Spleen (tissue), 11 donors: ENCODE measurements at regions not wholly inside any gene's neighbourhood (a gene's known extent, or its start where the extent isn't known, plus 50 kb on each side); places are given as distances from the start of the nearest gene placed in this dataset.

Source experiments
- DNase-seq: peaks from one replicate; pipeline ENCODE4 v3.0.0-alpha.2; 2020
- H3K27ac ChIP-seq, 8 donors: fragments of 200-600 bp; sonication (generic) in 7 of 8; 1 replicate in 4 of 8; 2 replicates in 4 of 8; pipeline versions ENCODE4 v1.5.0 to v1.8.0; 2016 to 2021; ENCODE audit warnings: inconsistent platforms in 4 of 8, mild to moderate bottlenecking in 4 of 8, moderate library complexity in 1 of 8
- H3K27me3 ChIP-seq, 7 donors: fragments of 200-600 bp; sonication (generic) in 6 of 7; replicated peaks in 1 of 7; 1 replicate in 4 of 7; 2 replicates in 3 of 7; pipeline versions ENCODE4 v1.5.0 to v1.8.0; 2016 to 2021; ENCODE audit warnings: inconsistent platforms in 3 of 7, mild to moderate bottlenecking in 1 of 7
- H3K36me3 ChIP-seq, 6 donors: fragments of 200-600 bp; sonication (generic) in 5 of 6; 1 replicate in 4 of 6; 2 replicates in 2 of 6; pipeline versions ENCODE4 v1.5.0 to v1.8.0; 2016 to 2021; ENCODE audit warnings: inconsistent platforms in 2 of 6
- H3K4me1 ChIP-seq, 6 donors: fragments of 200-600 bp; sonication (generic) in 5 of 6; 1 replicate in 3 of 6; 2 replicates in 3 of 6; pipeline versions ENCODE4 v1.5.0 to v1.8.0; 2016 to 2021; ENCODE audit warnings: inconsistent platforms in 3 of 6
- H3K4me3 ChIP-seq, 8 donors: fragments of 200-600 bp; sonication (generic) in 7 of 8; 1 replicate in 4 of 8; 2 replicates in 4 of 8; pipeline versions ENCODE4 v1.5.0 to v1.8.0; 2016 to 2021; ENCODE audit warnings: inconsistent platforms in 4 of 8, mild to moderate bottlenecking in 4 of 8, moderate library complexity in 2 of 8
- H3K9me3 ChIP-seq, 8 donors: fragments of 200-600 bp; sonication (generic) in 7 of 8; 1 replicate in 4 of 8; 2 replicates in 4 of 8; pipeline versions ENCODE4 v1.5.0 to v1.8.0; 2016 to 2021; ENCODE audit warnings: inconsistent platforms in 4 of 8
- POLR2A ChIP-seq, 3 donors: fragments of 450-650 bp; IDR thresholded peaks; one replicate each; pipeline ENCODE4 v1.5.1; 2017; ENCODE audit warnings: antibody characterized with exemption in 3 of 3, mild to moderate bottlenecking in 1 of 3
- POLR2AphosphoS5 ChIP-seq, 3 donors: sonication (generic); formaldehyde crosslinking; IDR thresholded peaks; one replicate each; pipeline ENCODE4 v1.5.1; 2017; ENCODE audit warnings: antibody characterized with exemption in 3 of 3
- WGBS, 5 donors: extraction: QIAGEN DNeasy Blood & Tissue Kit in 3 of 5; methylation state at CpG; one replicate each; pipeline versions ENCODE4 v1.1.5 to v1.1.7; 2013 to 2018; 5-methylcytosine and 5-hydroxymethylcytosine counted together
- intact Hi-C: fragments of 100-400 bp; cut with DNase I; formaldehyde crosslinking; loops from one replicate; pipeline ENCODE4 v1.15.0; 2023; ENCODE audit warnings: low total_unique reads
- TF ChIP-seq, protein P1 (sequence below), 11 experiments: fragments of 200-600 bp in 7 of 11; fragments of 450-650 bp in 4 of 11; sonication (generic) in 4 of 11; IDR thresholded peaks in 8 of 11; conservative IDR thresholded peaks in 3 of 11; 1 replicate in 7 of 11; 2 replicates in 4 of 11; pipeline versions ENCODE4 v1.4.0 to v1.8.0; 2016 to 2021; ENCODE audit warnings: antibody characterized with exemption in 11 of 11, inconsistent platforms in 4 of 11, mild to moderate bottlenecking in 1 of 11
- donor health status: healthy with polysubstance abuse.
- donor health status: DM: no; HTN: no; CAD: no; lungs with moderate emphysema.
- donor health status: DM: no; HTN: no; CAD: no.
- donor health status: Bipolar disorder and iron deficiency.
- donor health status: healthy.
- donor health status: DM: no; HTN: no; CAD: no.
- donor health status: DM: yes; HTN: yes; CAD: no.

DNA sequence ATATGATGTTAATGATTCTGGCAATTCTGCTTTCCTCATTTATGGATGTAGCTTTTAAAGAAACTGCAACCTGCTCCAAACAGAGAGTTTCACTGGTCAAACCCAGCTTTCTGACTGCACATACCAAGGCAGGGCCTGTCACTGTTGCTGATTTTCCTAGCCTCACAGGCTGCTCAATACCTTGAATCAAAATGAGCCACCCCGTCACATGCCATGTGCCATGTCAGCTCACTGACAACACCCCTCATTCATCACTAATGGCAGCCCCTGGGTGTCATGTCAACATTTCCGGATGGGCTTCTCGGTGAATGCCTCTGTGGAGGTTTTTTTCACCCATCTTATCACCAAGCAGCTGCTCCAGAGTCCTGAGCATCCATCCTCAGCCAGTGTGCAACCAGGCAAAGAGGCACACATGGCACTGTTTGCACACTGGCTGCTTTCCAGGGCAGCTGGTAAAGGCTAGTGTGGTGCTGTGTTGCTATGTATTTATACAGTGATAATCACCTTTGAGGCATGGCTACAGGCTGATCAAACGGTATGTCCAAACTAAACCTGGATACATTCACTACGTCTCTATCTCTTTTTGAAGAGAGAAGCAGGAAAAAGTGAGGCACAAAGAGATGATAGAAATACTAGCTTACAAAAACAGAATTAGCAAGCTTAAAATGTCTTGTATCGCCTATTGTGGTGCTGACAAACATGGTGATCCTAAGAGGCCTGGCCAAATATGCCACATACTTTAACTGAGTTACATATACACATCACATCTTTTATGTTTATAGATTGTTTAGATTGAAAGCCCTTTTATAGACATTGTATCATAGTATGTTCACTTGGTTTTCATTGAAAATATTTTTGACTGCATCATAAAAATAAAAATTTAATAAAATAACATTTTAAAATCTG, 94.6 kb upstream of the INPP4B start:
- no peaks in the 10 kb centered on the region for H3K4me1 ChIP-seq
- 80 to 91% (median 86%) methylated on average over 6 of the region's 6 CpGs for WGBS, 5 donors
- no peaks in the 10 kb centered on the region for H3K9me3 ChIP-seq
- intact Hi-C loops = no loop called here
- H3K4me3 ChIP-seq = no peak overlapping the region
- H3K27ac ChIP-seq = no peak overlapping the region
- peaks cover 0 to 3% (median 0%) of the 10 kb centered on the region in 7 donors for H3K27me3 ChIP-seq
- no peaks in the 10 kb centered on the region for H3K36me3 ChIP-seq
- TF ChIP-seq, protein P1, sequence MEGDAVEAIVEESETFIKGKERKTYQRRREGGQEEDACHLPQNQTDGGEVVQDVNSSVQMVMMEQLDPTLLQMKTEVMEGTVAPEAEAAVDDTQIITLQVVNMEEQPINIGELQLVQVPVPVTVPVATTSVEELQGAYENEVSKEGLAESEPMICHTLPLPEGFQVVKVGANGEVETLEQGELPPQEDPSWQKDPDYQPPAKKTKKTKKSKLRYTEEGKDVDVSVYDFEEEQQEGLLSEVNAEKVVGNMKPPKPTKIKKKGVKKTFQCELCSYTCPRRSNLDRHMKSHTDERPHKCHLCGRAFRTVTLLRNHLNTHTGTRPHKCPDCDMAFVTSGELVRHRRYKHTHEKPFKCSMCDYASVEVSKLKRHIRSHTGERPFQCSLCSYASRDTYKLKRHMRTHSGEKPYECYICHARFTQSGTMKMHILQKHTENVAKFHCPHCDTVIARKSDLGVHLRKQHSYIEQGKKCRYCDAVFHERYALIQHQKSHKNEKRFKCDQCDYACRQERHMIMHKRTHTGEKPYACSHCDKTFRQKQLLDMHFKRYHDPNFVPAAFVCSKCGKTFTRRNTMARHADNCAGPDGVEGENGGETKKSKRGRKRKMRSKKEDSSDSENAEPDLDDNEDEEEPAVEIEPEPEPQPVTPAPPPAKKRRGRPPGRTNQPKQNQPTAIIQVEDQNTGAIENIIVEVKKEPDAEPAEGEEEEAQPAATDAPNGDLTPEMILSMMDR (IDR thresholded peaks at IDR 0.05 in 8 of 11, conservative IDR thresholded peaks at IDR 0.05 in 3 of 11) = no peak
- TF ChIP-seq POLR2AphosphoS5 (IDR thresholded peaks at IDR 0.05) = no peak
- TF ChIP-seq POLR2A (IDR thresholded peaks at IDR 0.05) = no peak
- no peak for DNase-seq

DNA sequence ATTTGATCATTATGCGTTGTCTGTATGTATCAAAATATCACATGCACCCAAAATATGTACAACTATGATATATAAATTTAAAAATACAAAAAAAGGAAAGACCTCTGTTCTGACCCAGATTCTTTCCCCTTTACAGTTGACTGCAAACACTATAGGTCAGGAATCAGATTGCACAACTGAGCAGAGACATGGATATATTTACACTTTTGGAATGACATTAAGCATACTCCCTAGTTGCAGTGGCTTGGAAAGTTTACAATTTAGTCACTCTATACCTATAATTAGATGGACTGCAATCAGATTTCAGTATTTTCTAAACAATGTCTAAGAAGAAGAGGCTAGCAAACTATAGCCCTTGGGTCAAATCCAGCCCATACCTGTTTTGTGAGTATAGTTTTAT, 98.5 kb upstream of the INPP4B start:
- no peaks in the 10 kb centered on the region for H3K36me3 ChIP-seq
- no peak for TF ChIP-seq POLR2A (IDR thresholded peaks at IDR 0.05)
- TF ChIP-seq, protein P1 (IDR thresholded peaks at IDR 0.05 in 8 of 11, conservative IDR thresholded peaks at IDR 0.05 in 3 of 11) = no peak
- no peak for TF ChIP-seq POLR2AphosphoS5 (IDR thresholded peaks at IDR 0.05)
- H3K4me3 ChIP-seq = no peak overlapping the region
- peaks cover 0 to 4% (median 0%) of the 10 kb centered on the region in 7 donors for H3K27me3 ChIP-seq
- intact Hi-C loops = no loop called here
- H3K4me1 ChIP-seq = no peaks in the 10 kb centered on the region
- DNase-seq = no peak
- H3K9me3 ChIP-seq = peaks cover 0 to 13% (median 9%) of the 10 kb centered on the region in 8 donors
- no peak overlapping the region for H3K27ac ChIP-seq
- WGBS, 5 donors = 82 to 92% (median 84%) methylated on average over 1 of the region's 1 CpG

DNA sequence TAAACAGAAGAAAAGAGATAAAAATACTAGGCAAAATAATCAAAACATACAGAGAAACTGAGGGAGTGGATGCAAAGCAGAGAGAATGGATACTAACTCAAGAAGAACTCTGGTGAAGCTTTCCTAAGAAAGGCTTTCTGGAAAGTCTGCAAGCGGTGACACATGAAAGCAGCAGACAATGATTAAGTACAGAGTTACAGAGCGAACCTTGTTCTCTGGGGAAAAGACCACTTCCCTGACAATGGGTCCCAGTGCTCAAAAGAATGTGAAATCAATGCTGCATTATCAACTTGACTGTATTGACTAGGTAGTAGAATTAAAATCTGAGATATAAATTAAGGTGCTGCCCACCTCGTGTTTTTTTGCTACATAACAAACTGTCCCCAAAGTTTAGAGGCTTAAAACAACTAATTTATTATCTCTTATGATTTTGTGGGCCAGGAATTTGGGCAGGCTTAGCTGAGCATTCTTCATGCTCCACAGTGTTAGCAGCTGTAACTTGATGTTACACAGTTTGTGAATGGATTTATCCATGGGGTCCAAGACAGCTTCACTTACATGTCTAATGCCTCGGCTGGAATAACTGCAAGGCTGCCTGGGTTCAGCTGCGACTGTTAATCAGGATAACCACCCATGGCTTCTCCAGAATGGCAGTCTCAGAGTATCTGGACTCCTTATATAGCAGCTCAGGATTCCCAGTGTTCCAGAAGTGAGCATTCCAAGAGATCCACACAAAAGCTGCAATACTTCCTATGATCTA, 106.9 kb upstream of the INPP4B start:
- intact Hi-C loops = no loop called here
- 72 to 85% (median 77%) methylated on average over 5 of the region's 5 CpGs for WGBS, 5 donors
- no peaks in the 10 kb centered on the region for H3K27me3 ChIP-seq

More for the DNA sequence above, 106.9 kb upstream of the INPP4B start:
- H3K9me3 ChIP-seq = peaks cover 0 to 20% (median 10%) of the 10 kb centered on the region in 8 donors
- DNase-seq = no peak
- no peaks in the 10 kb centered on the region for H3K36me3 ChIP-seq
- no peak overlapping the region for H3K4me3 ChIP-seq
- no peak for TF ChIP-seq POLR2A (IDR thresholded peaks at IDR 0.05)
- TF ChIP-seq, protein P1 (IDR thresholded peaks at IDR 0.05 in 8 of 11, conservative IDR thresholded peaks at IDR 0.05 in 3 of 11) = no peak
- TF ChIP-seq POLR2AphosphoS5 (IDR thresholded peaks at IDR 0.05) = no peak
- H3K4me1 ChIP-seq = no peaks in the 10 kb centered on the region
- H3K27ac ChIP-seq = no peak overlapping the region
